NCI-H2081 treated with DMSO at 0.1 percent for 48 hours (cell line): ENCODE measurements at regions not wholly inside any gene's neighbourhood (a gene's known extent, or its start where the extent isn't known, plus 50 kb on each side); places are given as distances from the start of the nearest gene placed in this dataset.

Experiments
- DNase-seq: peaks from one replicate; lab custom pipeline; 2025; lab: John Stamatoyannopoulos, UW

GRCh38 chr5:38029397-38030065 lies 189.7 kb upstream of the GDNF start:
- DNase-seq: no peak

GRCh38 chr5:38023799-38024198 lies 184.0 kb upstream of the GDNF start:
- DNase-seq: no peak

- DNase-seq: no peak
These were observed 183.5 kb upstream of the GDNF start for GRCh38 chr5:38023371-38023770.

GRCh38 chr5:38022631-38023030 lies 182.8 kb upstream of the GDNF start:
- no peak for DNase-seq

- no peak for DNase-seq
These were observed 178.2 kb upstream of the GDNF start for GRCh38 chr5:38018016-38018415.

- no peak for DNase-seq
These were observed 173.3 kb upstream of the GDNF start for GRCh38 chr5:38013107-38013506.

- DNase-seq: no peak
These were observed 171.9 kb upstream of the GDNF start for GRCh38 chr5:38011668-38012188.

GRCh38 chr5:38009749-38010358 lies 170.0 kb upstream of the GDNF start:
- no peak for DNase-seq

GRCh38 chr5:38008198-38008597 lies 168.4 kb upstream of the GDNF start:
- DNase-seq: no peak

GRCh38 chr5:37999593-37999992 lies 159.8 kb upstream of the GDNF start:
- DNase-seq: no peak

GRCh38 chr5:37996918-37997317 lies 157.1 kb upstream of the GDNF start:
- DNase-seq: no peak

- no peak for DNase-seq
These were observed 154.9 kb upstream of the GDNF start for GRCh38 chr5:37994729-37995128.

GRCh38 chr5:37991301-37992299 lies 151.8 kb upstream of the GDNF start:
- no peak for DNase-seq

- no peak for DNase-seq
These were observed 150.0 kb upstream of the GDNF start for GRCh38 chr5:37989884-37990283.

GRCh38 chr5:37988454-37989046 lies 148.7 kb upstream of the GDNF start:
- DNase-seq: no peak

- no peak for DNase-seq
These were observed 144.5 kb upstream of the GDNF start for GRCh38 chr5:37984300-37984699.

- DNase-seq: no peak
These were observed 143.6 kb upstream of the GDNF start for GRCh38 chr5:37983463-37983862.

GRCh38 chr5:37979559-37979958 lies 139.7 kb upstream of the GDNF start:
- DNase-seq: no peak

- no peak for DNase-seq
These were observed 135.7 kb upstream of the GDNF start for GRCh38 chr5:37975531-37975930.

GRCh38 chr5:37971483-37972024 lies 131.7 kb upstream of the GDNF start:
- DNase-seq: no peak

GRCh38 chr5:37966871-37967270 lies 127.0 kb upstream of the GDNF start:
- no peak for DNase-seq

- no peak for DNase-seq
These were observed 126.5 kb upstream of the GDNF start for GRCh38 chr5:37966291-37966690.
